GM21360 (cell line): ENCODE measurements at regions not wholly inside any gene's neighbourhood (a gene's known extent, or its start where the extent isn't known, plus 50 kb on each side); places are given as distances from the start of the nearest gene placed in this dataset.
"Not testable (repeated sequence)": the region's sequence is repeated elsewhere in the genome, so short reads cannot be mapped to it uniquely, and the experiment has no call there.

ENCODE experiments used
- ATAC-seq: cut with Tn5 transposase; IDR thresholded peaks from one replicate; pipeline ENCODE4 v1.9.1; 2021; ENCODE audit warnings: mild to moderate bottlenecking, moderate library complexity; ENCODE audit not compliant: unreplicated experiment

GRCh38 chr9:96157675-96158074, 144.3 kb downstream of the HSD17B3 start:
- ATAC-seq: no peak

GRCh38 chr9:96156171-96156974, 145.6 kb downstream of the HSD17B3 start:
- no peak for ATAC-seq

- ATAC-seq: no peak
Measured at GRCh38 chr9:96154081-96154480, 147.9 kb downstream of the HSD17B3 start.

GRCh38 chr9:96152550-96152949, 149.4 kb downstream of the HSD17B3 start:
- ATAC-seq: no peak

DNA sequence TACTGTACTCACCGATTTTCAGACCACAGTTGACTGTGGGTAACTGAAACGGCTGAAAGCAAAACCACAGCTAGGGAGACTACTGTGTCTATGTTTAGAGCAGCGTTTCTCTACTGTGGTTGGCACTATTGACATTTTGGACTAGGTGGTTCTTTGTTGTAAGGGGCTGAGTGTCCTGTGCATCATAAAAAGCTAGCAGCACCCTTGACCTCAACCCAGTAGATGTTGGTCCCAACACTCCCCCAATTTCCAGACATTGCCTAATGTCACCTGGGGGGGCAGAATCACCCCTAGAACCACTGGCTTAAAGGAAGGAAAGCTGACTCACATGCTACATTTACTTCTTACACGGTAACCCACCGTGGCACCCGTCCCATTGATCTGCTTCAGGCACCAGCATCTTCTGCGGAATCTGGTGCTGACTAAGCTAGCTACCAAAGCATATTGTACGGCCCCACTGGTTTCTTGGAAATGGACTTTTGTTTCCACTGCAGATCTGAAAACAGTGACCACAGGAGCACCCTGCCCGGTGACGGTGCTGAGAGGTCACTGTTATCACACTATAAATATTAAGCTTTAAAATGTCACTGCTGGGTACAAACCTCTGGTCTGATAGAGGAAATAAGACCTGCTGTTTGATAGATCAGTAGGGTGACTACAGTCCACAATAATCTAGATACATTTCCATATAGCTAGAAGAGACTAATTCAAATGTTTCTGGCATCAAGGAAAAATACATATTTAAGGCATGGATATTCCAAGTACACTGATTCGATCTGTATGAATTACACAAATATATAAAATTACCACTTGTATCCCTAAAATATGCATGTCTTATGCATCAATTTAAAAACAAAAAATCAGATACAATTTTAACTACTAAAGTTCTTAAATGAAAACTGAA, 151.4 kb downstream of the HSD17B3 start:
- peak; percentile 80 for ATAC-seq

GRCh38 chr9:96149533-96150280, 152.3 kb downstream of the HSD17B3 start:
- ATAC-seq: peak; percentile 30

DNA sequence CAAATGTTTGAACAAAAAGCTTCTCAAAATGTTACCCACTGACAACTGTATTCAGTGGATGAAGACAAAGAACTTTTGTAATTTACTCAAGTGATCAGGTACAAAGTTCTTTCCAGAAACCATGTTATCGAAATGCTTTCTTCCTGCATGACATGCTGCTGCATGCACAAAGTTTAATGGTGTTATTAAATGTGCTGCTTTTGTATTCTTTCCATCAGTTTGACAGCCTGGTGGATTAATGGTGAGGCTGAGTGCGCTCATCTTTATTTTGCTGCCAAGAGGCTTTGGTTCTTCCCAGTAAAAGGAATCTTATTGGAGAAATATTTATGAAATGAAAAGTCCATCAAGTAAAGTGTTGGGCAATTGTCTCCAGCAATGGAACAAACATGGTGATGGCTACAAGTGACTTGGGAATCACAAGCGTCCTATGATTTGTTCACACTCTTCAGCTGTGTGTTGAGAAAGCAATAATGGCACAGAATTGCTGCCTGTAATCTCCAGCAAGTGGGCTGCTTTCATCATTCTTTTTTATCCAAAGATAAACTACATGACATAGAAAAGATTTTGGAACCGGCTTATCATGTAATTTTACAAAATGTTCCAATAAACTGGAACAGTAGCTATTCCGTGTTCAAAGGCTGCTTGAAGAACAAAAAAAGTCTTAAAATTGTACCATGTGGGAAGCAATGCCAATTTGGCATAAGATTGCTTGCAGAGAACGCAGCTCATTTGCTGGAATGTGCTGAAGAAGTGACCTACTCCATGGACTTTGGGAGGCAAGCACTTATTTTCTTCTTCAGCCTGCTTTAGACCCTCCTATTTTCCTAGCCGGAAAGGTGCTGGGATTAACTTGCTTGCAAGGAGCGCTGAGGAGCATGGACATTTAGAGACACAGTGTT, 153.1 kb downstream of the HSD17B3 start:
- no peak for ATAC-seq

- not testable (repeated sequence) for ATAC-seq
Measured at GRCh38 chr9:96147029-96147428, 154.9 kb downstream of the HSD17B3 start.

GRCh38 chr9:96141666-96142065, 160.3 kb downstream of the HSD17B3 start:
- ATAC-seq: no peak

DNA sequence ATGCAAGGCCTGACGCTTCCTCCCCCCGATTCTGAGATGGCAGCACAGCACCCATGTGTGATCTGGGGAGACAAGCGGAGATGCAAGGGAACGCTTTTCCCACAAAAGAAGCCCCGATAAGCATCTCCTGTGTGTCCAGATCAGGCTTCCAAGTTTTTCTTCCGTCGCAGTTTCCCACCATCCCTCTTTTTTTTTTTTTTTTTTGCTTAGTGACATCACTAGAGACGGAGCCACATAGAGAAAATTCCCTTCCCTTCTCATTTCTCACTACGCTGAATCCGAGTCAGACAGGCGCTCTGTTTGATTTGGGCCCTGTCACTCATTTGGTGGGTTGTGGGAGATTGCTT, 160.9 kb downstream of the HSD17B3 start:
- ATAC-seq: no peak

GRCh38 chr9:96140296-96141127, 161.5 kb downstream of the HSD17B3 start:
- ATAC-seq: no peak

GRCh38 chr9:96139592-96140295, 162.2 kb downstream of the HSD17B3 start:
- no peak for ATAC-seq

DNA sequence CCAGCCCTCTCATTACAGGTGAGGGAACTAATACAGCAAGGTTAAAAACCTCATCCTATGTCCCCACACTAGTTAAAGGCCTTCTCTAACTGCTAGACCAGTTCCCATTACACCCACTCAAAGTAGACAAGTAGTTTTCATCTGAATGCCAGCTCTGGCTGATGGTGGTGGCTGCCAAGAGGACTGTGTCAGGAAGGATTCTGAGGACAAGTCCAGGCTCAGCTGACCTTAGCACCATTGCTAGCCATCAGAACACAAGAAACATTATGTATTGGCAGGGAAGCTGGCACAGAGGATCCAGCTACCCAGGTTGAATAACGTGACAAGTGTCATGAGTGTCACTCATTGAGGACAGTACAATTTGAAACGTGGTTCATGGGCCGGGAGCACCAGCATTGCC, 163.4 kb downstream of the HSD17B3 start:
- ATAC-seq: no peak

DNA sequence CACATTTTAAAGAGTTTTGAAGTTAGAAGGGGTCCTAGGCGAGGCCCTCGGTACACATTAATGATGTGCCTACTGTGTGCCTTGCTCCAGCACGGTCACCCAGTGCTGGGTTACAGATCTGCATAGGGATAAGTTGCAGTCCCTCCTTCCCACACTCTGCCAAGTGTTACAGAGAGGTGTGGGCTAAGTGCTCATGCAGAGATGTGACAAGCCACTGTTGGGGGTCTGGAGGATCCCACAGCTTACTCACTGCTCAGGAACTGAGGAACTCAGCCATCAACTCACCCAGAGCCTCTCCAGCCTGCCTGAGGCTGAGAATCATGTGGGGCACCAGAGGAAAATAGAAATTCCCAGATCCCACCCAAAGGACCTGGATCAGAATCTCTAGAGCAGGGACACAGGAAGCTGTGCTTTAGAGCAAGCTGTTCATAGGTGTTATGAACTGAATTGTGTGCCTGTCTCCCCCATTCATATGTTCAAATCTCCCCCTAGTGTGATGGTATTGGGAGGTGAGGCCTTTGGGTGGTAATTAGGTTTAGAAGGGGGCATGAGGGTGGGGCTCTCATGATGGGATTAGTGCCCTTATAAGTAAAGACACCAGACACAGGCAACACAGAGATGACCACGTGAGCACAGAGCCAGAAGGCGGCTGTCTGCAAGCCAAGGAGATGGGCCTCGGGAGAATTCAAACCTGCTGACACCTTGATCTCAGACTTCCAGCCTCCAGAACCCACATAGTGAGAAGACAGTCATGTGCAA, 164.1 kb downstream of the HSD17B3 start:
- ATAC-seq: peak; percentile 23

- ATAC-seq: peak; percentile 79
Measured at GRCh38 chr9:96136992-96137670, 164.8 kb downstream of the HSD17B3 start.

DNA sequence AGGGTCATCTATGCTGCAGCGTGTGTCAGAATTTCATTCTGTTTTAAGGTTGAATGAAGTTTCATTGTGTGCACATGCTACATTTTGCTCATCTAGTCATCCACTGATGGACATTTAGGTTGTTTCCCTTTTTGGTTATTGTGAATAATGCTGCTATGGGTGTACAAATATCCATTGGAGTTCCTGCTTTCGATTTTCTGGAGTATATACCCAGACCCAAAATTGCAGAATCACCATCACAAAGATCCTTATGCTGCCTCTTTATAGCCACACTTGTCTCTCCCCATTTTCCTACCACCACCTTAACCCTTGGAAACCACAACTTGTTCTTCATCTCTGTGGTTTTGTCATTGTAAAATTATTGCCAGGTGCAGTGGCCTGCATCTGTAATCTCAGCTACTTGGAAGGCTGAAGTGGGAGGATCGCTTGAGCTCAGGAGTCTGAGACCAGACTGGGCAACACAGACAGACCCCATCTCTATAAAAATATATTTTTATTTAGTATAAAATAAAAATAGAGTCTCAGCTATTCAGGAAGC, 166.2 kb downstream of the HSD17B3 start:
- ATAC-seq: no peak

DNA sequence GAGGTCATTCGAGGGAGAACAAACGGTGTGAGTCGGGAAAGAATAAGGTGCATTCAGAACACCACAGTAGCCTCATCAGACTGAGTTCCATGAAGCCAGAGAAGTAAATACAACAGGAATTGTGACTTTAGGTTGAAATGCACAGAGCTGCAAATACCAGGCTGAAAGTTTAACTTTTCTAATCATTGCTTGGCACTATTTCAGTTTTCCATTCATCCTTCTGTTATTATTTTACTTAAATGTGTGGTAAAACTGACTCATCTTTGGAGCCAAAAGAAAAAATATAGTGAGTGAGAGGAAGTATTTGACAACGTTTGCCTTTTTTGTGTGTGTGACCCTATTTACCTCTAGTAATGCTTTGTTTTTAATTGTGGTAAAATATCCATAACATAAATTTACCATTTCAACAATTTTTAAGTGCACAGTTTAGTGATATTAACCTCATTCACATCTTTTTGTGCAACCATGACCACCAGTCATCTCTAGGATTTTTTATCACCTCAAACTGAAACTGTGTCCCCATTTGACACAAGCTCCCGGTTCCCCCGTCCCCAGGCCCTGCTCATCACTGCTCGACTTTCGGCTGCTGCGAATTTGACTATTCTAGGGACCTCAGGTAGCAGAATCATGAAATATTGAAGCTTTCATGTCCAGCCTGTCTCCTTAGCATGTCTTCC, 166.8 kb downstream of the HSD17B3 start:
- ATAC-seq: no peak
